Spinal cord (tissue), 9 donors: ENCODE measurements at regions not wholly inside any gene's neighbourhood (a gene's known extent, or its start where the extent isn't known, plus 50 kb on each side); places are given as distances from the start of the nearest gene placed in this dataset.

ENCODE experiments used
- DNase-seq, 6 donors: peaks; one replicate each; pipeline versions ENCODE4 v3.0.0 to v3.0.0-alpha.2; 2013 to 2015; ENCODE audit warnings: low spot score in 6 of 6, low read depth in 4 of 6
- H3K27ac ChIP-seq: one replicate; pipeline ENCODE4 v1.5.1; 2013; ENCODE audit warnings: low read depth, low read length, control low read depth
- H3K27me3 ChIP-seq: one replicate; pipeline ENCODE4 v1.6.1; 2013; ENCODE audit warnings: low read length; ENCODE audit not compliant: control insufficient read depth, insufficient read depth
- H3K36me3 ChIP-seq: one replicate; pipeline ENCODE4 v1.6.1; 2013; ENCODE audit warnings: low read length; ENCODE audit not compliant: control insufficient read depth, insufficient read depth
- H3K4me1 ChIP-seq: one replicate; pipeline ENCODE4 v1.6.1; 2013; ENCODE audit warnings: low read length; ENCODE audit not compliant: control insufficient read depth, insufficient read depth
- H3K4me3 ChIP-seq: one replicate; pipeline ENCODE4 v1.5.1; 2013; ENCODE audit warnings: low read depth, low read length, control low read depth
- H3K9me3 ChIP-seq: one replicate; pipeline ENCODE4 v1.6.1; 2013; ENCODE audit warnings: low read length; ENCODE audit not compliant: control insufficient read depth, insufficient read depth
- WGBS: methylation state at CpG from one replicate; pipeline ENCODE4 v1.1.5; 2013; ENCODE audit warnings: missing lambda C conversion rate; ENCODE audit not compliant: insufficient coverage; 5-methylcytosine and 5-hydroxymethylcytosine counted together
- donor health status: healthy.

GRCh38 chr6:54991761-54992330 is 145.3 kb downstream of the FAM83B start:
- Histone ChIP-seq H3K27me3 (no peaks in the 10 kb centered on the region), H3K27ac (no peak overlapping the region), H3K36me3 (no peaks in the 10 kb centered on the region), H3K9me3 (no peaks in the 10 kb centered on the region), H3K4me3 (no peak overlapping the region), H3K4me1 (no peaks in the 10 kb centered on the region)
- 60% methylated on average over 1 of the region's 1 CpG for WGBS
- no peak for DNase-seq

- H3K9me3 ChIP-seq: no peaks in the 10 kb centered on the region
- no peak overlapping the region for H3K4me3 ChIP-seq
- no peak for DNase-seq
- no peaks in the 10 kb centered on the region for H3K36me3 ChIP-seq
- no peaks in the 10 kb centered on the region for H3K4me1 ChIP-seq
- no peak overlapping the region for H3K27ac ChIP-seq
- no peaks in the 10 kb centered on the region for H3K27me3 ChIP-seq
These were observed 146.2 kb downstream of the FAM83B start for GRCh38 chr6:54992789-54993188.

- Histone ChIP-seq H3K27me3 (no peaks in the 10 kb centered on the region), H3K36me3 (no peaks in the 10 kb centered on the region), H3K4me3 (no peak overlapping the region), H3K27ac (no peak overlapping the region), H3K4me1 (no peaks in the 10 kb centered on the region), H3K9me3 (no peaks in the 10 kb centered on the region)
- WGBS: 100% methylated on average over 1 of the region's 4 CpGs
- no peak for DNase-seq
These were observed 146.7 kb downstream of the FAM83B start for GRCh38 chr6:54993294-54993693.

GRCh38 chr6:54993948-54994347 is 147.4 kb downstream of the FAM83B start:
- no peaks in the 10 kb centered on the region for H3K27me3 ChIP-seq
- WGBS: no CpG with 5 or more reads among the region's 2 CpGs

GRCh38 chr6:54998576-54998975 is 152.0 kb downstream of the FAM83B start:
- no peak overlapping the region for H3K27ac ChIP-seq
- no CpG with 5 or more reads among the region's 3 CpGs for WGBS
- no peak overlapping the region for H3K4me3 ChIP-seq
- H3K4me1 ChIP-seq: no peaks in the 10 kb centered on the region
- no peaks in the 10 kb centered on the region for H3K9me3 ChIP-seq
- no peak for DNase-seq
- no peaks in the 10 kb centered on the region for H3K36me3 ChIP-seq
- H3K27me3 ChIP-seq: no peaks in the 10 kb centered on the region

More at GRCh38 chr6:54993948-54994347, 147.4 kb downstream of the FAM83B start:
- DNase-seq: no peak
- Histone ChIP-seq H3K4me1 (no peaks in the 10 kb centered on the region), H3K27ac (no peak overlapping the region), H3K4me3 (no peak overlapping the region), H3K9me3 (no peaks in the 10 kb centered on the region), H3K36me3 (no peaks in the 10 kb centered on the region)

GRCh38 chr6:55003719-55004430 is 157.3 kb downstream of the FAM83B start:
- Histone ChIP-seq H3K4me3 (no peak overlapping the region), H3K27ac (no peak overlapping the region), H3K36me3 (no peaks in the 10 kb centered on the region), H3K4me1 (no peaks in the 10 kb centered on the region), H3K27me3 (no peaks in the 10 kb centered on the region), H3K9me3 (no peaks in the 10 kb centered on the region)
- DNase-seq: no peak
- 60% methylated on average over 1 of the region's 4 CpGs for WGBS

GRCh38 chr6:55009131-55009530 is 162.6 kb downstream of the FAM83B start:
- 65% methylated on average over 8 of the region's 8 CpGs for WGBS
- Histone ChIP-seq H3K27me3 (no peaks in the 10 kb centered on the region), H3K4me1 (no peaks in the 10 kb centered on the region)

GRCh38 chr6:55011034-55011433 is 163.3 kb upstream of the HCRTR2 start:
- H3K4me1 ChIP-seq: no peaks in the 10 kb centered on the region
- 20% methylated on average over 1 of the region's 3 CpGs for WGBS
- no peak overlapping the region for H3K4me3 ChIP-seq
- H3K36me3 ChIP-seq: no peaks in the 10 kb centered on the region
- no peak overlapping the region for H3K27ac ChIP-seq
- no peak for DNase-seq
- no peaks in the 10 kb centered on the region for H3K9me3 ChIP-seq
- H3K27me3 ChIP-seq: no peaks in the 10 kb centered on the region

More at GRCh38 chr6:55009131-55009530, 162.6 kb downstream of the FAM83B start:
- DNase-seq: no peak
- Histone ChIP-seq H3K9me3 (no peaks in the 10 kb centered on the region), H3K27ac (no peak overlapping the region), H3K36me3 (no peaks in the 10 kb centered on the region), H3K4me3 (no peak overlapping the region)

- DNase-seq: no peak
- WGBS: no CpG with 5 or more reads among the region's 4 CpGs
These were observed 161.9 kb upstream of the HCRTR2 start for GRCh38 chr6:55012454-55012853.

More at GRCh38 chr6:55012454-55012853, 161.9 kb upstream of the HCRTR2 start:
- Histone ChIP-seq H3K4me3 (no peak overlapping the region), H3K9me3 (no peaks in the 10 kb centered on the region), H3K4me1 (no peaks in the 10 kb centered on the region), H3K36me3 (no peaks in the 10 kb centered on the region), H3K27ac (no peak overlapping the region), H3K27me3 (no peaks in the 10 kb centered on the region)
